Stimulated activated CD4-positive, alpha-beta T cell treated with anti-CD3 and anti-CD28 coated beads, TNF-alpha, amount 100 ng/mL, for 4 hours (primary cell): ENCODE measurements at regions not wholly inside any gene's neighbourhood (a gene's known extent, or its start where the extent isn't known, plus 50 kb on each side); places are given as distances from the start of the nearest gene placed in this dataset.
"Not testable (repeated sequence)": the region's sequence is repeated elsewhere in the genome, so short reads cannot be mapped to it uniquely, and the experiment has no call there.

Experiments
- DNase-seq, 3 experiments: peaks; one replicate each; pipeline ENCODE4 v3.0.0-alpha.2; 2020; ENCODE audit warnings: low read depth in 3 of 3

- DNase-seq, result not testable (repeated sequence)
Measured at GRCh38 chr6:11452106-11452505, 85.4 kb upstream of the TMEM170B start.

DNA sequence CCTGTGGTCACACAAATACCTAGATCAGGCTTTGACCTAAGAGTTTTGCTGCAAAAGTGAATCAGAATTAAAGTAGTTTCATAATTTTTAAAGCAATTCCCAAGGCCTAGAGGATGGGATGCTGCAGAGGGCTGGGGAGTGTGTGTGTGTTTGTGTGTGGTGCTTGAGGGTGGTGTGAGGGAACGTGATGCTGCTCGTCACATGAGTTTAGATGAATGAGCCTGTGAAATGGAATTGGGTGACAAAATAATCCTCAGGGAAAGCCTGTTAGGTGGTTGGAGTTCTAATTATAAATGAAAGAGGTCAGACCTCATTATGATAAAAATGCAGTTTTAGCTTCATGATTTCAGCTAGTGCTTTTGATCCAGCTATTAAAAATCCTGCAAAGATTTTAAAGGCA lies 87.5 kb upstream of the TMEM170B start:
- no peak for DNase-seq

- DNase-seq, result no peak
Measured at GRCh38 chr6:11449408-11449807, 88.1 kb upstream of the TMEM170B start.

DNA sequence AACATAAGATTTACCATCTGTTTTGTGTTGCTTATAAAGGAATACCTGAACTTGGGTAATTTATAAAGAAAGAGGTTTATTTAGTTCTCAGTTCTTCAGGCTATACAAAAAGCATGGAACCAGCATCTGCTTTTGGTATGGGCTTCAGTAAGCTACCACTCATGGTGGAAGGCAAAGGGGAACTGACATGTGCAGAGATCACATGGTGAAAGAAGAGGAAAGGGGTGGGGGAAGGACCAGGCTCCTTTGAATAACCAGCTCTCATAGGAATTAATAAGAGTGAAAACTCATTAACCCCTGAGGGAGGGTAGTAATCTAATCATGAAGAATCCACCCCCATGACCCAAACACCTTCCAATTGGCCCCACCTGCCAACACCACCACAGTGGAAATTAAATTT lies 89.5 kb upstream of the TMEM170B start:
- DNase-seq, result no peak

- DNase-seq, result no peak
Measured at GRCh38 chr6:11447265-11447664, 90.3 kb upstream of the TMEM170B start.

GRCh38 chr6:11445146-11445545 lies 92.4 kb upstream of the TMEM170B start:
- no peak for DNase-seq

GRCh38 chr6:11443125-11443524 lies 94.4 kb upstream of the TMEM170B start:
- not testable (repeated sequence) for DNase-seq

- DNase-seq, result no peak
Measured at GRCh38 chr6:11442495-11442894, 95.1 kb upstream of the TMEM170B start.

GRCh38 chr6:11439876-11440275 lies 97.7 kb upstream of the TMEM170B start:
- no peak for DNase-seq

DNA sequence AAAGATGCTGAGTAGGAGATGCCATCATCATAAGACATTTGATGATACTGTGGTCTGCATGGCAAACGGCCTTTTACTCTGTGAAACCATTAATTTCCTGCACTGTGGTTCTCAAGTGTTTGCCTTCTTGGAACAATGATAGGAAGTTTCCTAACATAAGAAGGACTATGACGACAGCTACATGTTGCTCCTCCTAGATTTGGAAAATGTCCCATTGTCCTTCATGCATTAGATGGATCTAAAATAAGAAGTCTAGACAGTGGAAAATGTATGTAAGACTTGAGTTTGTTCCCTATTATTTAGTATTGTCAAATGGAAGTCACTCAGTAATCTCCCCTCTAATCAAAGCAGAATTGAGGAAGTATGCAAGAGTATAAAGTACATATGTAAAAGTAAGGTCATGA lies 98.5 kb upstream of the TMEM170B start:
- no peak for DNase-seq

DNA sequence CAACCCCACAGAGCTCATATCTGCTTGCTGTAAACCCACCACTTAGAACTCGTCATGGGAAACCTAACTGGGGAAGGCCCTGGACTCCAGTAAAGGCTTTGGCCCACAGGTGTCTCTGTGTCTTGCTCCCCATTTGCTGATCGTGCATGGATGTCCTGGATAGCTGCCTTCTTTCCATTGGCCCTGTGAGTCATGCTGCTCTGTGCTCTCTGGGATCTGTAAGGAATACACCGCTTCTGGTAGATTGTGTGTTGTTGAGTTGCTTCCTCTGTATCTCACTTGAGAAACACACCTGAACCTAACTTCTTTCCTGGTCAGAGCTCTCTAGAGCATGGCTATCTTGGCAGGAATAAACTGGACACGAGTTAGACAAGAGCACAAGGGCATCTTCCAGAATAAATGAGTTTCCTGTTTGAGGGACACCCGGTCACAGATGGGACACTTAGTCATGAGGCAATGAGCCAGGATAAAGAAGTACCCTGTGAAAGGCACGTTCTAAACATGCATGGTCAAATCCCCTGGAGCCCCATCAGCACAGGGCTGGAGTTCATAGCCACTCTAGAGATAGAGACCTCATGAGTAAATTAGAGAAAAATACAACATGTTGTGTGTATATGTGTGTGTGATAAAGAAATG lies 99.6 kb upstream of the TMEM170B start:
- DNase-seq, result no peak

DNA sequence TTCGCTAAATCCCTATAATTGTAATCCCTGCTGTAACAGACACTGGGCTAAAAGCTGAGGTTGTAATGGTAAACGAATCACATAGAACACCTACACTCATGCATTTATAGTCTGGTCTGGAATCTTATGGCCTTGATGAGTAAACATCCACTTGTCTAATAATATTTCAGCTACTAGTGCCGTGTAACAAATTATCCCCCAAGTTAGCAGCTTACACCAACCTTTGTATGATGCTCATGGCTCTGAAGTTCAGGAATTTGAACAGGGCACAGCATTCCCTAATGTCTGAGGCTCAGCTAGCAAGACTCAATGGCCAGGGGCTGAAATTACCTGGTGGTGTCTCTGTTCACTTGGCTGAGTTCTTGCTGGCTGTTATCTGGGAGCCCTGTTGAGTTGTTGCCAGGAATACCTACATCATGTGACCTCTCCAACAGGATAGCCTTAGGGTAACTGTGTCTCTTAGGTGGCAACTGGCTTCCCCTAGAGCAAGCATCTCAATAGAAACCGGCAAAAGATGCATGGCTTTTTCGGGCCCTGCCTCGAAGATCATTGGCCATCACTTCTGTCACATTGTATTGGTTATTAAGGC lies 100.9 kb upstream of the TMEM170B start:
- no peak for DNase-seq

DNA sequence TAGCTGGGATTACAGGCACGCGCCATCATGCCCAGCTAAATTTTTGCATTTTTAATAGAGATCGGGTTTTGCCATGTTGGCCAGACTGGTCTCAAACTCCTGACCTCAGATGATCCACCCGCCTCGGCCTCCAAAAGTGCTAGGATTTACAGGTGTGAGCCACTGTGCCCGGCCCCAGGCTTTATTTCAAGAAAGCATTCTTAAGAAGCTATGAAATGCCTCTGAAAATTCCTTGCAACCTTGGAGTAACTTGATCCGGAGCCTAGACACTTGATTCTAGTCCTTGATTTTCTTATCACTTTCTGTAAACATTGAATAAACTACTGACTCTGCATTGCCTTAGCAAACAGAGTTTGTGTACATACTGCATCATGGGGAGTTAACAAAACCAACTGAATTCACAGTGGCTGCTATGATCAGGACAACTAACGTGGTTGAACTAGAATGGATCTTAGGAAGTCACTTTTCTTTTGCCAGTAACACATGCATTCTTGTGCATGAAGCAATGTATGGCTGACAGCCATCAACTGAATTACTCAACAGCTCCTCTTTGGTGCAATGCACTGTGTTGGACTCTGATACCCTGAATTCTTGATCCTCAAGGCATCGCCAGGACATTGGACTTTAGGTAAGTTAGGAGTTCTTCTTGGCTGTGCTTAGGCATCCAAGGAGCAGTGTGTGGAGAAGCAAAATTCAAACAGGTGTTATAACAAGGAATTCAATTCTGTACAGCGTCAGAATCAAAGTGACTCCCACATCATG lies 102.8 kb upstream of the TMEM170B start:
- no peak for DNase-seq

- no peak for DNase-seq
Measured at GRCh38 chr6:11433860-11434259, 103.7 kb upstream of the TMEM170B start.

DNA sequence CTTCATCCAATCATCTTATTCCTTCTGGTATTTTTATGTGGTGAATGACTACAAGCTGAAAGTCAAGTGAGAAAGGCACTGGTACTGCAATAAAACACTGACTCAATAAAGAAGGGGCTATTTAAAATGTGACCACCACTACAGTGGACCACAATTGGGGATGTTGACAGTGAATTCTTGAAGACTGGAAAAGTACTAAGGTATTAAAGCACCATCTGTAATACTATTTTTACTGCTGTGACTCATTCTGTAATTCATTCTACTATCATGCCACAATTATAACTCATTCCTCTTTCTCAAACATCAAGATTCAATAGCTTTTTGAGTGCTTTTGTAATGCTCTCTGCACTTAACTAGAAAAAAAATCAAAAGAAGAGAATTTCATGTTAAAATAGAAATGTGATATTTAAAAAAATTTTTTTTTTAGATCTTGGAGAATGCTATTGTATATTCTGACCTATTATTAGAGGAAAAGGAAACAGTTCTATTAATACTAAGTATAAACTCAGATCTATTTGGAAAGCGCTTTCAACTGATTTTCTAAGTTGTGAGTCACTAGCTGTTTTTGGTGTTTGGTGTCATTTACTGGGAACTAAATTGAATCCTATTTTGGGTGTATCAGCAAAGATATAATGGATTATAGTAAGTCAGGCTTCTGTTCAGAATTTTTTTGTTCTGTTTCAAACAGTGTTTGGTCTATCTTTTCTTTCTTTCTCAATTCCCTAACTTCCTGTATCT lies 104.7 kb upstream of the TMEM170B start:
- no peak for DNase-seq

GRCh38 chr6:11432091-11432490 lies 105.5 kb upstream of the TMEM170B start:
- no peak for DNase-seq

- DNase-seq, result no peak
Measured at GRCh38 chr6:11431455-11431937, 106.1 kb upstream of the TMEM170B start.

DNA sequence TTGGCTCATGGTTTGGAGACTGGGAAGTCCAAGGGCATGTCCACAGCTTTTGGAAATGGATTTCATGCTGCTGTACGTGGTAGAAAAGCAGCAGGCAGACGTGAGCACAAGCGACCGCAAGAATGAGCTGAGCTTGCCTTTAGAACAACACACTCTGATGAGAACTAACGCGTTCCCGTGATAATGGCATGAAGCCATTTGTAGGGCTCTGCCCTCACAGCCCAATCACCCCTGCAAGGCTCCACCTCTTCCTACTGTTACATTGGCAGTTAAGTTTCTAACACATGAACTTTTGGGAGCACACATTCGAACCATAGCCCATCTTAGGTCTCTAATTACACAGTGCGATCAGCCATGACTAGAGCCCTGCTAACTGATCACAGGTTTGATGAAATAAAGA lies 107.5 kb upstream of the TMEM170B start:
- no peak for DNase-seq

DNA sequence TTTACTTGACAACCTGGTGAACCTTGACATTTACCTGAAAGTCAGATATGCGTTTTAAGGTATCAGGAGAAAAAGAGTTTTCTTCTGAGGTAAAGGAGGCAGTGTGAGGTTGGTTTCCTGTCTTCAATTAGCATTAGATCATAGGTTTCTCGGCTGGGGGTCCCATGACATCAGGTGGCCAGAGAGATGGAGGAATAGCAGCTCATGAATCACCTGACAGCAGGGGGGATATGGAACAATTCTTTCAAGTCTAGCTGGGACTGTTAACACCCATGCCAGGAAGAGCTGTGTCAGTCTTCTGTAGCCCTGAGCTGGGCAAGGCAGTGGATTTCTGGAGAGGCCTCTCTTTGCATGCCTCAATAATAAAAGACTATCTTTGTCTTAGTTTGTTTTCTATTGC lies 108.0 kb upstream of the TMEM170B start:
- no peak for DNase-seq

- DNase-seq, result no peak
Measured at GRCh38 chr6:11428895-11429294, 108.7 kb upstream of the TMEM170B start.

- no peak for DNase-seq
Measured at GRCh38 chr6:11428371-11428770, 109.2 kb upstream of the TMEM170B start.

GRCh38 chr6:11427723-11428245 lies 109.8 kb upstream of the TMEM170B start:
- no peak for DNase-seq
